Prostate gland (tissue), 2 donors: ENCODE measurements at regions not wholly inside any gene's neighbourhood (a gene's known extent, or its start where the extent isn't known, plus 50 kb on each side); places are given as distances from the start of the nearest gene placed in this dataset.

Experiments
- POLR2A ChIP-seq: fragments of 450-650 bp; IDR thresholded peaks from one replicate; pipeline ENCODE4 v1.6.1; 2016; ENCODE audit warnings: antibody characterized with exemption, mild to moderate bottlenecking
- POLR2AphosphoS5 ChIP-seq: sonication (generic); formaldehyde crosslinking; IDR thresholded peaks from one replicate; pipeline ENCODE4 v1.6.1; 2017; ENCODE audit warnings: antibody characterized with exemption
- TF ChIP-seq, protein P1 (sequence below), 4 experiments: fragments of 200-600 bp in 2 of 4; fragments of 450-650 bp in 2 of 4; sonication (generic) in 2 of 4; IDR thresholded peaks; 1 replicate in 3 of 4; 2 replicates in 1 of 4; pipeline ENCODE4 v1.5.1; 2016 to 2019; ENCODE audit warnings: antibody characterized with exemption in 4 of 4, mild to moderate bottlenecking in 2 of 4, moderate library complexity in 2 of 4

DNA sequence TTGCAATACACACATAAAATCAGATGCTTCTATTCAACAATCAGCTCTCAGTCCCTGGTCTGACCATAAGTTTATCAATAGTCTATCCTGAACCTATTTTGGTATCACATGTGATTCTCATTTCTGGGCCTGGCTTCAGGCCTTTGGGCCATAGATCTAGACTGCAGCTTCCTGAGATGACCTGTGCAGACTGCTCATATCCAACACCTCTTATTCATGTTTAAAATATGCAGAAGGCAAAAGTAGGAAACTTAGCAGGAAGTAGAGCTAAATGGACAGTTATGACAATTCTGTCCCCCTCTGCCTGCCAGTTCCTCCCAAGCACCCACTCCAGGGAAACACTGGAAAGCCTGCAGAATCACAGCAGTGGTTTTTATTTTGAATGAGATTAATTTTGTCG is 53.3 kb downstream of the C7orf25 start:
- TF ChIP-seq, protein P1, sequence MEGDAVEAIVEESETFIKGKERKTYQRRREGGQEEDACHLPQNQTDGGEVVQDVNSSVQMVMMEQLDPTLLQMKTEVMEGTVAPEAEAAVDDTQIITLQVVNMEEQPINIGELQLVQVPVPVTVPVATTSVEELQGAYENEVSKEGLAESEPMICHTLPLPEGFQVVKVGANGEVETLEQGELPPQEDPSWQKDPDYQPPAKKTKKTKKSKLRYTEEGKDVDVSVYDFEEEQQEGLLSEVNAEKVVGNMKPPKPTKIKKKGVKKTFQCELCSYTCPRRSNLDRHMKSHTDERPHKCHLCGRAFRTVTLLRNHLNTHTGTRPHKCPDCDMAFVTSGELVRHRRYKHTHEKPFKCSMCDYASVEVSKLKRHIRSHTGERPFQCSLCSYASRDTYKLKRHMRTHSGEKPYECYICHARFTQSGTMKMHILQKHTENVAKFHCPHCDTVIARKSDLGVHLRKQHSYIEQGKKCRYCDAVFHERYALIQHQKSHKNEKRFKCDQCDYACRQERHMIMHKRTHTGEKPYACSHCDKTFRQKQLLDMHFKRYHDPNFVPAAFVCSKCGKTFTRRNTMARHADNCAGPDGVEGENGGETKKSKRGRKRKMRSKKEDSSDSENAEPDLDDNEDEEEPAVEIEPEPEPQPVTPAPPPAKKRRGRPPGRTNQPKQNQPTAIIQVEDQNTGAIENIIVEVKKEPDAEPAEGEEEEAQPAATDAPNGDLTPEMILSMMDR (IDR thresholded peaks at IDR 0.05) = no peak
- no peak for TF ChIP-seq POLR2A
- TF ChIP-seq POLR2AphosphoS5 = no peak
